HepG2 (cell line): ENCODE measurements at regions not wholly inside any gene's neighbourhood (a gene's known extent, or its start where the extent isn't known, plus 50 kb on each side); places are given as distances from the start of the nearest gene placed in this dataset.

Experiments
- ERF ChIP-seq: IDR thresholded peaks from 2 replicates; pipeline ENCODE4 v1.6.1; 2018; ENCODE audit warnings: missing biosample characterization, missing genetic modification reagents
- ETV5 ChIP-seq: IDR thresholded peaks from 2 replicates; pipeline ENCODE4 v1.6.1; 2018; ENCODE audit warnings: missing biosample characterization, missing genetic modification reagents, inconsistent platforms, borderline replicate concordance
- FOSL2 ChIP-seq: sonication (generic); formaldehyde crosslinking; IDR thresholded peaks from 2 replicates; pipeline ENCODE4 v1.4.0; 2020; ENCODE audit warnings: missing genetic modification reagents
- GPN1 ChIP-seq: sonication (generic); formaldehyde crosslinking; IDR thresholded peaks from 2 replicates; pipeline ENCODE4 v1.5.1; 2020; ENCODE audit warnings: missing genetic modification reagents, borderline replicate concordance
- HOXA5 ChIP-seq: sonication (generic); formaldehyde crosslinking; IDR thresholded peaks from 2 replicates; pipeline ENCODE4 v1.4.0; 2020; ENCODE audit warnings: missing genetic modification reagents
- KDM4B ChIP-seq: sonication (generic); formaldehyde crosslinking; IDR thresholded peaks from 2 replicates; pipeline ENCODE4 v1.4.0; 2020; ENCODE audit warnings: missing genetic modification reagents
- MAX ChIP-seq: IDR thresholded peaks from 2 replicates; pipeline ENCODE4 v1.6.1; 2012; ENCODE audit warnings: inconsistent platforms
- MED13 ChIP-seq: sonication (generic); formaldehyde crosslinking; IDR thresholded peaks from 2 replicates; pipeline ENCODE4 v1.5.0; 2020; ENCODE audit warnings: missing genetic modification reagents
- NCOA5 ChIP-seq: sonication (generic); formaldehyde crosslinking; IDR thresholded peaks from 2 replicates; pipeline ENCODE4 v1.4.0; 2020; ENCODE audit warnings: missing genetic modification reagents
- PITX1 ChIP-seq: sonication (generic); formaldehyde crosslinking; IDR thresholded peaks from 2 replicates; pipeline ENCODE4 v1.5.1; 2020; ENCODE audit warnings: mild to moderate bottlenecking, missing genetic modification reagents
- RARA ChIP-seq: IDR thresholded peaks from 2 replicates; pipeline ENCODE4 v1.6.1; 2016; ENCODE audit warnings: missing genetic modification reagents, missing compliant biosample characterization
- SALL2 ChIP-seq: sonication (generic); formaldehyde crosslinking; IDR thresholded peaks from 2 replicates; pipeline ENCODE4 v1.8.1; 2023; ENCODE audit warnings: mild to moderate bottlenecking, missing genetic modification reagents, inconsistent platforms
- SMC3 ChIP-seq: IDR thresholded peaks from 2 replicates; pipeline ENCODE4 v1.6.1; 2011; ENCODE audit warnings: low read length, improper control_type of control experiment
- SPEN ChIP-seq: sonication (generic); formaldehyde crosslinking; IDR thresholded peaks from 2 replicates; pipeline ENCODE4 v1.5.1; 2020; ENCODE audit warnings: low read depth, mild to moderate bottlenecking, missing genetic modification reagents
- SRF ChIP-seq: IDR thresholded peaks from 2 replicates; pipeline ENCODE4 v1.6.1; 2011; ENCODE audit warnings: mild to moderate bottlenecking, low read depth, low read length, moderate library complexity
- TBX3 ChIP-seq: fragments of 450-650 bp; IDR thresholded peaks from 2 replicates; pipeline ENCODE4 v1.6.1; 2017; ENCODE audit warnings: antibody characterized with exemption, mild to moderate bottlenecking, inconsistent platforms, borderline replicate concordance
- XRCC5 ChIP-seq: fragments of 200-400 bp; formaldehyde crosslinking; optimal IDR thresholded peaks from 2 replicates; pipeline ENCODE3; 2017; ENCODE audit warnings: mild to moderate bottlenecking, low read length
- ZBTB7B ChIP-seq: sonication (generic); formaldehyde crosslinking; IDR thresholded peaks from 2 replicates; pipeline ENCODE4 v1.4.0; 2020; ENCODE audit warnings: missing genetic modification reagents
- ZNF264 ChIP-seq: sonication (generic); formaldehyde crosslinking; IDR thresholded peaks from 2 replicates; pipeline ENCODE4 v1.4.0; 2020; ENCODE audit warnings: missing genetic modification reagents
- ZNF414 ChIP-seq: sonication (generic); formaldehyde crosslinking; IDR thresholded peaks from 2 replicates; pipeline ENCODE4 v1.5.0; 2020; ENCODE audit warnings: missing genetic modification reagents
- ZNF614 ChIP-seq: IDR thresholded peaks from 2 replicates; pipeline ENCODE4 v1.6.1; 2018; ENCODE audit warnings: missing biosample characterization, missing genetic modification reagents, inconsistent platforms, borderline replicate concordance
- ZNF7 ChIP-seq: IDR thresholded peaks from 2 replicates; pipeline ENCODE4 v1.6.1; 2016; ENCODE audit warnings: missing biosample characterization, missing genetic modification reagents
- ZNF841 ChIP-seq: sonication (generic); formaldehyde crosslinking; IDR thresholded peaks from 2 replicates; pipeline ENCODE4 v1.8.1; 2023; ENCODE audit warnings: missing genetic modification reagents, borderline replicate concordance
- ZNF879 ChIP-seq: sonication (generic); formaldehyde crosslinking; IDR thresholded peaks from 2 replicates; pipeline ENCODE4 v1.8.1; 2023; ENCODE audit warnings: missing genetic modification reagents
- ZSCAN21 ChIP-seq: sonication (generic); formaldehyde crosslinking; IDR thresholded peaks from 2 replicates; pipeline ENCODE4 v1.8.0; 2022; ENCODE audit warnings: mild to moderate bottlenecking, missing genetic modification reagents, moderate library complexity, borderline replicate concordance
- TF ChIP-seq, protein P1 (sequence below): sonication (generic); formaldehyde crosslinking; IDR thresholded peaks from 2 replicates; pipeline ENCODE4 v1.8.1; 2023; ENCODE audit warnings: mild to moderate bottlenecking, missing genetic modification reagents
- TF ChIP-seq, protein P2 (sequence below): sonication (generic); formaldehyde crosslinking; IDR thresholded peaks from 2 replicates; pipeline ENCODE4 v1.8.1; 2022; ENCODE audit warnings: mild to moderate bottlenecking, missing genetic modification reagents

GRCh38 chr1:39132505-39133339, 71.8 kb upstream of the MACF1 start (continued):
- TF ChIP-seq ZNF414 (CRISPR knock-in tag) (no peak), KDM4B (no peak), ETV5 (peak; percentile 57; the same call in 1 of the 2 replicates), ZSCAN21 (CRISPR knock-in tag) (no peak), MED13 (no peak), ERF (CRISPR knock-in tag) (peak; percentile 74; the same call in 1 of the 2 replicates), NCOA5 (no peak), SALL2 (CRISPR knock-in tag) (no peak), ZNF614 (CRISPR knock-in tag) (0 out of 2 replicates have a peak, but pooled peaks have one; percentile 21), SRF (no peak), SPEN (peak; percentile 57; the same call in 1 of the 2 replicates), ZNF879 (CRISPR knock-in tag) (no peak), GPN1 (CRISPR knock-in tag) (no peak), ZNF841 (CRISPR knock-in tag) (no peak), FOSL2 (CRISPR knock-in tag) (peak; percentile 62; the same call in 1 of the 2 replicates), HOXA5 (CRISPR knock-in tag) (0 out of 2 replicates have a peak, but pooled peaks have one; percentile 44), XRCC5 (peak; percentile 49), MAX (no peak), TBX3 (no peak), ZNF264 (CRISPR knock-in tag) (0 out of 2 replicates have a peak, but pooled peaks have one; percentile 62), PITX1 (CRISPR knock-in tag) (peak; percentile 34; the same call in 1 of the 2 replicates), ZBTB7B (CRISPR knock-in tag) (peak; percentile 78), SMC3 (peak; percentile 42; the same call in 1 of the 2 replicates), RARA (CRISPR knock-in tag) (0 out of 2 replicates have a peak, but pooled peaks have one; percentile 21), ZNF7 (no peak)
- TF ChIP-seq, protein P1, sequence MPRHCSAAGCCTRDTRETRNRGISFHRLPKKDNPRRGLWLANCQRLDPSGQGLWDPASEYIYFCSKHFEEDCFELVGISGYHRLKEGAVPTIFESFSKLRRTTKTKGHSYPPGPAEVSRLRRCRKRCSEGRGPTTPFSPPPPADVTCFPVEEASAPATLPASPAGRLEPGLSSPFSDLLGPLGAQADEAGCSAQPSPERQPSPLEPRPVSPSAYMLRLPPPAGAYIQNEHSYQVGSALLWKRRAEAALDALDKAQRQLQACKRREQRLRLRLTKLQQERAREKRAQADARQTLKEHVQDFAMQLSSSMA (CRISPR knock-in tag), result no peak
- TF ChIP-seq, protein P2, sequence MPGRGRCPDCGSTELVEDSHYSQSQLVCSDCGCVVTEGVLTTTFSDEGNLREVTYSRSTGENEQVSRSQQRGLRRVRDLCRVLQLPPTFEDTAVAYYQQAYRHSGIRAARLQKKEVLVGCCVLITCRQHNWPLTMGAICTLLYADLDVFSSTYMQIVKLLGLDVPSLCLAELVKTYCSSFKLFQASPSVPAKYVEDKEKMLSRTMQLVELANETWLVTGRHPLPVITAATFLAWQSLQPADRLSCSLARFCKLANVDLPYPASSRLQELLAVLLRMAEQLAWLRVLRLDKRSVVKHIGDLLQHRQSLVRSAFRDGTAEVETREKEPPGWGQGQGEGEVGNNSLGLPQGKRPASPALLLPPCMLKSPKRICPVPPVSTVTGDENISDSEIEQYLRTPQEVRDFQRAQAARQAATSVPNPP (CRISPR knock-in tag), result no peak
